Activated T-helper 17 cell treated with anti-CD3 and anti-CD28 coated beads, Interleukin-2, amount 50 U/mL, for 72 hours (primary cell): ENCODE measurements at regions not wholly inside any gene's neighbourhood (a gene's known extent, or its start where the extent isn't known, plus 50 kb on each side); places are given as distances from the start of the nearest gene placed in this dataset.

Experiments
- ATAC-seq: fragments of 150-1000 bp; cut with Tn5 transposase; replicated peaks from 2 replicates; pipeline ENCODE4 v1.10.0; 2021; ENCODE audit warnings: mild to moderate bottlenecking, moderate library complexity
- H3K27ac Mint-ChIP-seq: one replicate; pipeline ENCODE4 v1.8.0; 2022; ENCODE audit warnings: mixed read lengths
- H3K27me3 Mint-ChIP-seq: one replicate; pipeline ENCODE4 v1.8.0; 2022; ENCODE audit warnings: mixed read lengths
- H3K36me3 Mint-ChIP-seq: one replicate; pipeline ENCODE4 v1.8.0; 2022; ENCODE audit warnings: low read depth, mild to moderate bottlenecking, mixed read lengths
- H3K4me1 Mint-ChIP-seq: one replicate; pipeline ENCODE4 v1.8.0; 2022; ENCODE audit warnings: mixed read lengths
- H3K4me3 Mint-ChIP-seq: one replicate; pipeline ENCODE4 v1.8.0; 2022; ENCODE audit warnings: mild to moderate bottlenecking, mixed read lengths
- H3K9me3 Mint-ChIP-seq: one replicate; pipeline ENCODE4 v1.8.0; 2022; ENCODE audit warnings: mixed read lengths

GRCh38 chr5:51034222-51034901 lies 348.9 kb upstream of the ISL1 start:
- H3K27ac Mint-ChIP-seq: no peak overlapping the region
- no peaks in the 10 kb centered on the region for H3K27me3 Mint-ChIP-seq
- no peak overlapping the region for H3K4me3 Mint-ChIP-seq
- H3K9me3 Mint-ChIP-seq: no peaks in the 10 kb centered on the region
- H3K4me1 Mint-ChIP-seq: no peaks in the 10 kb centered on the region
- H3K36me3 Mint-ChIP-seq: no peaks in the 10 kb centered on the region
- ATAC-seq: no peak

- Mint-ChIP-seq H3K27ac (no peak overlapping the region), H3K36me3 (no peaks in the 10 kb centered on the region), H3K9me3 (no peaks in the 10 kb centered on the region), H3K4me3 (no peak overlapping the region), H3K27me3 (peaks cover 4% of the 10 kb centered on the region), H3K4me1 (no peaks in the 10 kb centered on the region)
- ATAC-seq: no peak
These were observed 343.6 kb upstream of the ISL1 start for GRCh38 chr5:51039424-51040329.

- H3K9me3 Mint-ChIP-seq: no peaks in the 10 kb centered on the region
- no peak overlapping the region for H3K27ac Mint-ChIP-seq
- H3K36me3 Mint-ChIP-seq: no peaks in the 10 kb centered on the region
- H3K27me3 Mint-ChIP-seq: peaks cover 4% of the 10 kb centered on the region
- ATAC-seq: no peak
- no peak overlapping the region for H3K4me3 Mint-ChIP-seq
- H3K4me1 Mint-ChIP-seq: no peaks in the 10 kb centered on the region
These were observed 339.5 kb upstream of the ISL1 start for GRCh38 chr5:51043745-51044144.

GRCh38 chr5:51047369-51047768 lies 335.9 kb upstream of the ISL1 start:
- peaks cover 4% of the 10 kb centered on the region for H3K27me3 Mint-ChIP-seq
- H3K36me3 Mint-ChIP-seq: no peaks in the 10 kb centered on the region
- no peaks in the 10 kb centered on the region for H3K4me1 Mint-ChIP-seq
- no peaks in the 10 kb centered on the region for H3K9me3 Mint-ChIP-seq
- ATAC-seq: no peak
- H3K4me3 Mint-ChIP-seq: no peak overlapping the region
- H3K27ac Mint-ChIP-seq: no peak overlapping the region

- Mint-ChIP-seq H3K27ac (no peak overlapping the region), H3K27me3 (peaks cover 4% of the 10 kb centered on the region), H3K4me1 (no peaks in the 10 kb centered on the region), H3K36me3 (no peaks in the 10 kb centered on the region), H3K9me3 (peaks cover 3% of the 10 kb centered on the region), H3K4me3 (no peak overlapping the region)
- no peak for ATAC-seq
These were observed 329.9 kb upstream of the ISL1 start for GRCh38 chr5:51053361-51053760.

GRCh38 chr5:51060953-51061352 lies 322.3 kb upstream of the ISL1 start:
- no peak for ATAC-seq
- Mint-ChIP-seq H3K36me3 (no peaks in the 10 kb centered on the region), H3K4me1 (no peaks in the 10 kb centered on the region), H3K9me3 (peaks cover 5% of the 10 kb centered on the region), H3K27me3 (no peaks in the 10 kb centered on the region), H3K27ac (no peak overlapping the region), H3K4me3 (no peak overlapping the region)

GRCh38 chr5:51072937-51073336 lies 310.3 kb upstream of the ISL1 start:
- no peak for ATAC-seq
- no peak overlapping the region for H3K4me3 Mint-ChIP-seq
- no peaks in the 10 kb centered on the region for H3K4me1 Mint-ChIP-seq
- peaks cover 20% of the 10 kb centered on the region for H3K9me3 Mint-ChIP-seq
- H3K27ac Mint-ChIP-seq: no peak overlapping the region
- H3K36me3 Mint-ChIP-seq: no peaks in the 10 kb centered on the region
- no peaks in the 10 kb centered on the region for H3K27me3 Mint-ChIP-seq

- Mint-ChIP-seq H3K4me3 (no peak overlapping the region), H3K27ac (no peak overlapping the region), H3K9me3 (peaks cover under 1% of the 10 kb centered on the region), H3K36me3 (no peaks in the 10 kb centered on the region), H3K27me3 (no peaks in the 10 kb centered on the region), H3K4me1 (no peaks in the 10 kb centered on the region)
- no peak for ATAC-seq
These were observed 300.5 kb upstream of the ISL1 start for GRCh38 chr5:51082741-51083140.

- H3K27ac Mint-ChIP-seq: no peak overlapping the region
- peaks cover 6% of the 10 kb centered on the region for H3K9me3 Mint-ChIP-seq
- no peaks in the 10 kb centered on the region for H3K27me3 Mint-ChIP-seq
- no peaks in the 10 kb centered on the region for H3K4me1 Mint-ChIP-seq
- no peaks in the 10 kb centered on the region for H3K36me3 Mint-ChIP-seq
- ATAC-seq: no peak
- H3K4me3 Mint-ChIP-seq: no peak overlapping the region
These were observed 291.4 kb upstream of the ISL1 start for GRCh38 chr5:51091816-51092215.

- ATAC-seq: no peak
- Mint-ChIP-seq H3K27me3 (no peaks in the 10 kb centered on the region), H3K9me3 (no peaks in the 10 kb centered on the region), H3K27ac (no peak overlapping the region), H3K36me3 (no peaks in the 10 kb centered on the region), H3K4me1 (no peaks in the 10 kb centered on the region), H3K4me3 (no peak overlapping the region)
These were observed 287.8 kb upstream of the ISL1 start for GRCh38 chr5:51095486-51095885.

GRCh38 chr5:51096859-51097258 lies 286.4 kb upstream of the ISL1 start:
- H3K4me3 Mint-ChIP-seq: no peak overlapping the region
- no peaks in the 10 kb centered on the region for H3K27me3 Mint-ChIP-seq
- H3K27ac Mint-ChIP-seq: no peak overlapping the region
- no peaks in the 10 kb centered on the region for H3K36me3 Mint-ChIP-seq
- H3K4me1 Mint-ChIP-seq: no peaks in the 10 kb centered on the region
- H3K9me3 Mint-ChIP-seq: no peaks in the 10 kb centered on the region
- no peak for ATAC-seq

GRCh38 chr5:51099173-51099853 lies 283.9 kb upstream of the ISL1 start:
- Mint-ChIP-seq H3K4me1 (no peaks in the 10 kb centered on the region), H3K27me3 (no peaks in the 10 kb centered on the region), H3K9me3 (no peaks in the 10 kb centered on the region), H3K27ac (no peak overlapping the region), H3K36me3 (no peaks in the 10 kb centered on the region), H3K4me3 (no peak overlapping the region)
- ATAC-seq: no peak

GRCh38 chr5:51104556-51104955 lies 278.7 kb upstream of the ISL1 start:
- H3K36me3 Mint-ChIP-seq: no peaks in the 10 kb centered on the region
- ATAC-seq: no peak
- peaks cover 3% of the 10 kb centered on the region for H3K9me3 Mint-ChIP-seq
- H3K27ac Mint-ChIP-seq: no peak overlapping the region
- no peaks in the 10 kb centered on the region for H3K27me3 Mint-ChIP-seq
- no peak overlapping the region for H3K4me3 Mint-ChIP-seq
- no peaks in the 10 kb centered on the region for H3K4me1 Mint-ChIP-seq

- no peak overlapping the region for H3K4me3 Mint-ChIP-seq
These were observed 273.4 kb upstream of the ISL1 start for GRCh38 chr5:51109786-51110410.

More at GRCh38 chr5:51109786-51110410, 273.4 kb upstream of the ISL1 start:
- no peak for ATAC-seq
- Mint-ChIP-seq H3K36me3 (no peaks in the 10 kb centered on the region), H3K27ac (no peak overlapping the region), H3K4me1 (no peaks in the 10 kb centered on the region), H3K27me3 (no peaks in the 10 kb centered on the region), H3K9me3 (peaks cover 3% of the 10 kb centered on the region)
